GM12878 (cell line): ENCODE measurements at regions not wholly inside any gene's neighbourhood (a gene's known extent, or its start where the extent isn't known, plus 50 kb on each side); places are given as distances from the start of the nearest gene placed in this dataset.

Experiments
- ATAC-seq: fragments of 200-7000 bp; cut with Tn5 transposase; 3 replicates; pipeline ENCODE4 v1.9.1; 2020; ENCODE audit warnings: mild to moderate bottlenecking, moderate library complexity
- BruUV-seq: library from RNA; stranded (reverse); fragments of 400-500 nt; replicated peaks from 2 replicates; lab custom pipeline; 2021; lab: Mats Ljungman, UMichigan
- CTCF ChIA-PET: fragments of 300-600 bp; sonication (Branson Sonifier 250); formaldehyde crosslinking; extraction: SDS; loops from one replicate; lab custom pipeline; 2021; ENCODE audit warnings: inconsistent platforms; lab: Yijun Ruan, JAX
- POLR2A ChIA-PET: fragments of 350-600 bp; formaldehyde crosslinking; extraction: SDS; loops from one replicate; lab custom pipeline; 2021; ENCODE audit warnings: inconsistent platforms; lab: Charles Lee
- RAD21 ChIA-PET: fragments of 300-600 bp; sonication (Branson Sonifier 250); formaldehyde crosslinking; loops from one replicate; lab custom pipeline; 2023; ENCODE audit warnings: antibody characterized with exemption; ENCODE audit not compliant: unreplicated experiment; lab: Charles Lee
- SMC1A ChIA-PET: fragments of 300-600 bp; sonication (Branson Sonifier 250); formaldehyde crosslinking; loops from one replicate; lab custom pipeline; 2023; ENCODE audit not compliant: unreplicated experiment, uncharacterized antibody; lab: Charles Lee
- DNase-seq: peaks from one replicate; pipeline ENCODE4 v3.0.0-alpha.2; 2011; ENCODE audit warnings: low read depth, low spot score
- FAIRE-seq: peaks from 3 replicates; lab custom pipeline; 2011; peaks lifted over from hg19 to GRCh38; lab: Jason Lieb, UNC
- H2AFZ ChIP-seq: 2 replicates; pipeline ENCODE4 v1.6.0; 2011; ENCODE audit warnings: low read depth, low read length, control low read depth; ENCODE audit not compliant: control insufficient read depth
- H3K27ac ChIP-seq: 2 replicates; pipeline ENCODE4 v1.5.1; 2011; ENCODE audit warnings: control low read depth; ENCODE audit not compliant: control insufficient read depth, insufficient read depth
- H3K27me3 ChIP-seq, 2 experiments: replicated peaks in 1 of 2; 2 replicates each; pipeline versions ENCODE4 v1.6.0 to v1.6.1; 2011; ENCODE audit warnings: low read length in 1 of 2; ENCODE audit not compliant: control insufficient read depth in 2 of 2, insufficient read depth in 2 of 2
- H3K36me3 ChIP-seq, 2 experiments: 2 replicates each; pipeline ENCODE4 v1.5.1; 2011; ENCODE audit warnings: low read length in 1 of 2; ENCODE audit not compliant: control insufficient read depth in 2 of 2, insufficient read depth in 2 of 2
- H3K4me1 ChIP-seq: 2 replicates; pipeline ENCODE4 v1.6.1; 2011; ENCODE audit warnings: mild to moderate bottlenecking, low read length, moderate library complexity, mixed read lengths; ENCODE audit not compliant: control insufficient read depth, insufficient read depth
- H3K4me2 ChIP-seq: 2 replicates; pipeline ENCODE4 v1.6.0; 2011; ENCODE audit warnings: control low read depth; ENCODE audit not compliant: control insufficient read depth, insufficient read depth
- H3K4me3 ChIP-seq: fragments of 200-600 bp; sonication (generic); 2 replicates; pipeline ENCODE4 v1.5.1; 2016
- H3K79me2 ChIP-seq: 2 replicates; pipeline ENCODE4 v1.6.0; 2011; ENCODE audit warnings: low read length; ENCODE audit not compliant: control insufficient read depth, insufficient read depth
- H3K9ac ChIP-seq: 2 replicates; pipeline ENCODE4 v1.8.0; 2011; ENCODE audit warnings: low read length, control low read depth, mixed read lengths; ENCODE audit not compliant: control insufficient read depth, insufficient read depth
- H3K9me3 ChIP-seq: replicated peaks from 3 replicates; pipeline ENCODE4 v1.5.1; 2011; ENCODE audit warnings: mild to moderate bottlenecking, low read length; ENCODE audit not compliant: control insufficient read depth, insufficient read depth
- H4K20me1 ChIP-seq: 2 replicates; pipeline ENCODE4 v1.6.0; 2011; ENCODE audit not compliant: control insufficient read depth, insufficient read depth
- CBX3 ChIP-seq: fragments of 200-600 bp; sonication (generic); IDR thresholded peaks from 2 replicates; pipeline ENCODE4 v1.6.1; 2016; ENCODE audit warnings: low read depth, borderline replicate concordance
- EZH2 ChIP-seq: IDR thresholded peaks from 2 replicates; pipeline ENCODE4 v1.6.1; 2012; ENCODE audit warnings: low read depth, mild to moderate bottlenecking, control low read depth, inconsistent platforms, low read length, borderline replicate concordance; ENCODE audit not compliant: control insufficient read depth
- FOXK2 ChIP-seq: fragments of 450-650 bp; IDR thresholded peaks from 2 replicates; pipeline ENCODE4 v1.6.1; 2017; ENCODE audit warnings: mild to moderate bottlenecking, moderate library complexity
- GATAD2B ChIP-seq: fragments of 450-650 bp; conservative IDR thresholded peaks from 2 replicates; pipeline ENCODE4 v1.6.1; 2017; ENCODE audit warnings: low read depth, mild to moderate bottlenecking, moderate library complexity
- IKZF2 ChIP-seq, 2 experiments: fragments of 450-650 bp; IDR thresholded peaks; 2 replicates each; pipeline ENCODE4 v1.6.1; 2017; ENCODE audit warnings: mild to moderate bottlenecking in 2 of 2, moderate library complexity in 2 of 2
- NFXL1 ChIP-seq: fragments of 450-650 bp; IDR thresholded peaks from 2 replicates; pipeline ENCODE4 v1.6.1; 2017; ENCODE audit warnings: antibody characterized with exemption, mild to moderate bottlenecking, borderline replicate concordance
- NR2C2 ChIP-seq: IDR thresholded peaks from 2 replicates; pipeline ENCODE4 v1.6.1; 2011; ENCODE audit warnings: borderline replicate concordance, low read depth; ENCODE audit not compliant: control insufficient read depth, insufficient read length
- NR2F1 ChIP-seq: fragments of 450-650 bp; conservative IDR thresholded peaks from 2 replicates; pipeline ENCODE4 v1.6.1; 2017; ENCODE audit warnings: mild to moderate bottlenecking
- NRF1 ChIP-seq: conservative IDR thresholded peaks from 2 replicates; pipeline ENCODE4 v1.6.1; 2011; ENCODE audit warnings: mild to moderate bottlenecking, low read depth, low read length, improper control_type of control experiment
- PAX5 ChIP-seq: IDR thresholded peaks from 2 replicates; pipeline ENCODE4 v1.6.1; 2011; ENCODE audit warnings: low read depth, low read length, borderline replicate concordance
- SPI1 ChIP-seq: IDR thresholded peaks from 2 replicates; pipeline ENCODE4 v1.6.1; 2011; ENCODE audit warnings: low read depth, mild to moderate bottlenecking, low read length, moderate library complexity, borderline replicate concordance; ENCODE audit not compliant: insufficient read depth
- SRF ChIP-seq, 2 experiments: IDR thresholded peaks; 2 replicates each; pipeline ENCODE4 v1.6.1; 2011; ENCODE audit warnings: low read depth in 2 of 2, low read length in 2 of 2, mild to moderate bottlenecking in 1 of 2, moderate library complexity in 1 of 2
- SUPT20H ChIP-seq: IDR thresholded peaks from 2 replicates; pipeline ENCODE4 v1.6.1; 2011; ENCODE audit warnings: low read depth, mild to moderate bottlenecking, low read length, moderate library complexity, borderline replicate concordance; ENCODE audit not compliant: control insufficient read depth
- ZNF384 ChIP-seq: IDR thresholded peaks from 2 replicates; pipeline ENCODE4 v1.6.1; 2012; ENCODE audit warnings: low read depth, mild to moderate bottlenecking, low read length, improper control_type of control experiment, borderline replicate concordance
- WGBS: methylation state at CpG from one replicate; pipeline ENCODE4 v1.1.6; 2016; ENCODE audit warnings: low lambda C conversion rate; ENCODE audit not compliant: insufficient replicate concordance, insufficient coverage; ENCODE audit errors: missing lambda C conversion rate; 5-methylcytosine and 5-hydroxymethylcytosine counted together
- in situ Hi-C: fragments of 300-500 bp; cut with MboI; formaldehyde crosslinking; loops from 9 replicates; pipeline ENCODE4 v1.14.3; 2018; ENCODE audit warnings: mixed read lengths
- intact Hi-C: fragments of 100-400 bp; cut with micrococcal nuclease; formaldehyde crosslinking; loops from one replicate; pipeline ENCODE4 v1.14.2; 2022; ENCODE audit not compliant: unreplicated experiment
- TF ChIP-seq, protein P1 (sequence below): fragments of 450-650 bp; IDR thresholded peaks from 2 replicates; pipeline ENCODE4 v1.6.1; 2018; ENCODE audit warnings: mild to moderate bottlenecking, low read depth, moderate library complexity; ENCODE audit not compliant: partially characterized antibody

- no peaks in the 10 kb centered on the region for H3K9me3 ChIP-seq
- no peak overlapping the region for H3K4me3 ChIP-seq
- H3K9ac ChIP-seq = no peak overlapping the region
- DNase-seq = no peak
- ChIA-PET POLR2A (no interaction called here), SMC1A (no interaction called here), RAD21 (no interaction called here), CTCF (interaction anchor here (0.9 kb wide), 1 partner anchor 10 kb away, joined by 3 read pairs; no protein-coding TSS in a partner anchor)
- no peak for TF ChIP-seq NR2F1
- no peak for TF ChIP-seq SRF (IDR thresholded peaks at IDR 0.05; ENCODE audit: low read depth in 2 of 2, low read length in 2 of 2)
- TF ChIP-seq SUPT20H = no peak
- no peaks in the 10 kb centered on the region for H3K4me1 ChIP-seq
- WGBS = 4% methylated on average over 3 of the region's 3 CpGs
- no peak overlapping the region for H2AFZ ChIP-seq
- no peak overlapping the region for H3K27ac ChIP-seq
- peaks cover 0 to 2% of the 10 kb centered on the region in 2 experiments; a peak in 2 of 4 replicates for H3K27me3 ChIP-seq
- no peak overlapping the region for H3K4me2 ChIP-seq
- FAIRE-seq = no peak
- ATAC-seq = no peak
- BruUV-seq = no TSS peak
- intact Hi-C loops = no loop called here
- no peaks in the 10 kb centered on the region for H3K79me2 ChIP-seq
- no peaks in the 10 kb centered on the region for H4K20me1 ChIP-seq
- H3K36me3 ChIP-seq = no peaks in the 10 kb centered on the region
- in situ Hi-C loops = no loop called here
Measured at GRCh38 chr20:40278673-40279072, 410.4 kb downstream of the MAFB start.

DNA sequence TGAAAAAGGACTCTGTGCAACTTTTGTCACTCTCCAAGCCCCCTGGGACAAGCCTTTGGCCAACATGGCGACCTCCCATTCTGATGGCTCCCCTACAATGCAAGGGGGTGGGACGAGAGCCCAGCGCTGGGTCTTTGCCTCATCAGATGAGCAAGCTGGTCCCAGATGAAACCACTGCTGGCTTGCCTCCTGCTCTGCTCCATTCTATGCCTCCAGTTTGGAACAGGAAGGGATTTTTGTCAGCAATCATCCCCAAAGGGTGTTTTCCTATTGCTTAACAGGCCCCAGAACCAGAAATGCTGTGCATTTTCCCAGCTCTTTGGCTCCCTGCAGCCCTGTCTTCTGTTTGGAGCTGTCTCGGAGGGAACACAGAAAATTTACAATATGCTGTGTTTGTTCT is 412.7 kb downstream of the MAFB start:
- ATAC-seq (no peak), FAIRE-seq (no peak), DNase-seq (no peak)
- Histone ChIP-seq H2AFZ (no peak overlapping the region), H3K9me3 (no peaks in the 10 kb centered on the region), H3K4me3 (no peak overlapping the region), H3K4me2 (no peak overlapping the region), H4K20me1 (no peaks in the 10 kb centered on the region), H3K36me3 (no peaks in the 10 kb centered on the region), H3K27me3 (peaks cover 0 to 2% of the 10 kb centered on the region in 2 experiments; a peak in 2 of 4 replicates), H3K79me2 (no peaks in the 10 kb centered on the region), H3K4me1 (no peaks in the 10 kb centered on the region), H3K27ac (no peak overlapping the region), H3K9ac (no peak overlapping the region)
- ChIA-PET SMC1A (no interaction called here), POLR2A (no interaction called here), CTCF (interaction anchor here (0.6 kb wide), 1 partner anchor 542 kb away, joined by 3 read pairs; no protein-coding TSS in a partner anchor), RAD21 (no interaction called here)
- intact Hi-C loops (no loop called here), in situ Hi-C loops (no loop called here)
- 24% methylated on average over 4 of the region's 4 CpGs for WGBS
- BruUV-seq = no TSS peak
- TF ChIP-seq, protein P1, sequence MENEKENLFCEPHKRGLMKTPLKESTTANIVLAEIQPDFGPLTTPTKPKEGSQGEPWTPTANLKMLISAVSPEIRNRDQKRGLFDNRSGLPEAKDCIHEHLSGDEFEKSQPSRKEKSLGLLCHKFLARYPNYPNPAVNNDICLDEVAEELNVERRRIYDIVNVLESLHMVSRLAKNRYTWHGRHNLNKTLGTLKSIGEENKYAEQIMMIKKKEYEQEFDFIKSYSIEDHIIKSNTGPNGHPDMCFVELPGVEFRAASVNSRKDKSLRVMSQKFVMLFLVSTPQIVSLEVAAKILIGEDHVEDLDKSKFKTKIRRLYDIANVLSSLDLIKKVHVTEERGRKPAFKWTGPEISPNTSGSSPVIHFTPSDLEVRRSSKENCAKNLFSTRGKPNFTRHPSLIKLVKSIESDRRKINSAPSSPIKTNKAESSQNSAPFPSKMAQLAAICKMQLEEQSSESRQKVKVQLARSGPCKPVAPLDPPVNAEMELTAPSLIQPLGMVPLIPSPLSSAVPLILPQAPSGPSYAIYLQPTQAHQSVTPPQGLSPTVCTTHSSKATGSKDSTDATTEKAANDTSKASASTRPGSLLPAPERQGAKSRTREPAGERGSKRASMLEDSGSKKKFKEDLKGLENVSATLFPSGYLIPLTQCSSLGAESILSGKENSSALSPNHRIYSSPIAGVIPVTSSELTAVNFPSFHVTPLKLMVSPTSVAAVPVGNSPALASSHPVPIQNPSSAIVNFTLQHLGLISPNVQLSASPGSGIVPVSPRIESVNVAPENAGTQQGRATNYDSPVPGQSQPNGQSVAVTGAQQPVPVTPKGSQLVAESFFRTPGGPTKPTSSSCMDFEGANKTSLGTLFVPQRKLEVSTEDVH = no peak
- TF ChIP-seq GATAD2B (no peak), NRF1 (no peak), SPI1 (no peak), PAX5 (no peak), ZNF384 (no peak), FOXK2 (no peak), NFXL1 (no peak), CBX3 (no peak), IKZF2 (IDR thresholded peaks at IDR 0.05) (no peak), NR2C2 (no peak), EZH2 (no peak)
